ENCODE measurements at regions not wholly inside any gene's neighbourhood (a gene's known extent, or its start where the extent isn't known, plus 50 kb on each side); places are given as distances from the start of the nearest gene placed in this dataset.

DNA sequence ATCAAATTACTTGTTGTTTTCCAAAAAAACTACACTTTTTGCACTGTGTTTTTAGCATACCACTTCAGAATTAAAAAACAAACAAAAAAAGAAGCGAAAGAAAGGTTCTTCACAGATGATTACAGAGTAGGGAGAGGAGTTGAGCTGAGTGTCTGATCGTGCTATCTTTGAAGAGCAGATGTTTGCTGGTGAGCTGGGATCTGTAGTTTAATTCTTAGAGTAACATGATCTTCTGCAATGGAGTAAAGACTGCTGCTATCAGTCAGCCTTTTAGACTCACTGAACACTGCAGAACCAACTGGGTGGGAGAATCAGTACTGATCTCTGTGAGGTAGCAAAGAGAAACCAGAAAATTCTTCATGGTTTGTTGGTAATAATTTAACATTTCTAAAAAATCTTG lies 1197.8 kb upstream of the SORCS1 start:
- H2BK5ac ChIP-seq (ENCODE audit: insufficient read length, low read length), result no peak overlapping the region
- no peak overlapping the region for H2BK12ac ChIP-seq (ENCODE audit: insufficient read length, low read depth, low read length)
- TF ChIP-seq, protein P1, sequence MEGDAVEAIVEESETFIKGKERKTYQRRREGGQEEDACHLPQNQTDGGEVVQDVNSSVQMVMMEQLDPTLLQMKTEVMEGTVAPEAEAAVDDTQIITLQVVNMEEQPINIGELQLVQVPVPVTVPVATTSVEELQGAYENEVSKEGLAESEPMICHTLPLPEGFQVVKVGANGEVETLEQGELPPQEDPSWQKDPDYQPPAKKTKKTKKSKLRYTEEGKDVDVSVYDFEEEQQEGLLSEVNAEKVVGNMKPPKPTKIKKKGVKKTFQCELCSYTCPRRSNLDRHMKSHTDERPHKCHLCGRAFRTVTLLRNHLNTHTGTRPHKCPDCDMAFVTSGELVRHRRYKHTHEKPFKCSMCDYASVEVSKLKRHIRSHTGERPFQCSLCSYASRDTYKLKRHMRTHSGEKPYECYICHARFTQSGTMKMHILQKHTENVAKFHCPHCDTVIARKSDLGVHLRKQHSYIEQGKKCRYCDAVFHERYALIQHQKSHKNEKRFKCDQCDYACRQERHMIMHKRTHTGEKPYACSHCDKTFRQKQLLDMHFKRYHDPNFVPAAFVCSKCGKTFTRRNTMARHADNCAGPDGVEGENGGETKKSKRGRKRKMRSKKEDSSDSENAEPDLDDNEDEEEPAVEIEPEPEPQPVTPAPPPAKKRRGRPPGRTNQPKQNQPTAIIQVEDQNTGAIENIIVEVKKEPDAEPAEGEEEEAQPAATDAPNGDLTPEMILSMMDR (conservative IDR thresholded peaks at IDR 0.05), result no peak
- no peaks in the 10 kb centered on the region for H3K27me3 ChIP-seq (ENCODE audit: insufficient read depth, low read length)
- H3K79me2 ChIP-seq (ENCODE audit: insufficient read depth, low read length), result no peaks in the 10 kb centered on the region
- no peaks in the 10 kb centered on the region for H3K9me3 ChIP-seq (ENCODE audit: control insufficient read depth, low read depth, low read length)
- H3K23me2 ChIP-seq (ENCODE audit: insufficient read length, low read depth, low read length, poor library complexity, severe bottlenecking), result no peaks in the 10 kb centered on the region
- Mint-ChIP-seq H3K4me1 (no peaks in the 10 kb centered on the region), H3K36me3 (ENCODE audit: insufficient read depth in 1 of 3, low read depth in 3 of 3) (no peaks in the 10 kb centered on the region), H3K27ac (no peak overlapping the region), H3K9me3 (no peaks in the 10 kb centered on the region), H3K27me3 (ENCODE audit: low read depth) (no peaks in the 10 kb centered on the region), H3K4me3 (no peak overlapping the region)
- H3K9ac ChIP-seq (ENCODE audit: extremely low read depth, insufficient read length, low read length), result no peak overlapping the region
- no peak overlapping the region for H3K4ac ChIP-seq (ENCODE audit: low read depth, low read length)
- H3K79me1 ChIP-seq (ENCODE audit: insufficient read depth, low read depth, low read length, poor library complexity, severe bottlenecking), result no peaks in the 10 kb centered on the region
- no peak overlapping the region for H3T11ph ChIP-seq (ENCODE audit: low read length)
- H3K27ac ChIP-seq (ENCODE audit: insufficient read length, low read depth, low read length), result no peak overlapping the region
- no peaks in the 10 kb centered on the region for H4K20me1 ChIP-seq (ENCODE audit: control insufficient read depth, insufficient read depth, insufficient read length)
- H2BK20ac ChIP-seq (ENCODE audit: low read depth, low read length, poor library complexity, severe bottlenecking), result no peak overlapping the region
- no peak overlapping the region for H2AK5ac ChIP-seq (ENCODE audit: insufficient read length, low read length)
- no peak overlapping the region for H3K4me2 ChIP-seq (ENCODE audit: insufficient read depth, insufficient read length, low read length)
- H4K91ac ChIP-seq (ENCODE audit: insufficient read length, low read depth, low read length), result no peak overlapping the region
- no peak for DNase-seq
- H2AFZ ChIP-seq (ENCODE audit: low read length), result no peak overlapping the region
- no peak overlapping the region for H3K14ac ChIP-seq (ENCODE audit: insufficient read depth, low read length)
- no peak overlapping the region for H3K23ac ChIP-seq (ENCODE audit: insufficient read length, low read depth, low read length)
- no CpG with 5 or more reads among the region's 2 CpGs for WGBS (ENCODE audit: extremely low coverage, insufficient read length, low lambda C conversion rate)
- no peaks in the 10 kb centered on the region for H3K4me1 ChIP-seq (ENCODE audit: insufficient read depth, low read length)
- H4K8ac ChIP-seq (replicated peaks; ENCODE audit: insufficient read length, low read depth, low read length), result no peak overlapping the region
- no peak overlapping the region for H3K56ac ChIP-seq (ENCODE audit: insufficient read length, low read depth, low read length)
- no peak overlapping the region for H2BK15ac ChIP-seq (ENCODE audit: low read depth, low read length)
- H2BK120ac ChIP-seq (ENCODE audit: low read depth, low read length, poor library complexity, severe bottlenecking), result no peak overlapping the region
- no peak overlapping the region for H4K5ac ChIP-seq (ENCODE audit: insufficient read length, low read depth, low read length)
- H3K18ac ChIP-seq (ENCODE audit: insufficient read length, low read depth, low read length), result no peak overlapping the region

Data from H9 (cell line).